H1 (cell line): ENCODE measurements at regions not wholly inside any gene's neighbourhood (a gene's known extent, or its start where the extent isn't known, plus 50 kb on each side); places are given as distances from the start of the nearest gene placed in this dataset.

Experiments used
- CTCF ChIA-PET: fragments of 300-600 bp; sonication (Branson Sonifier 250); formaldehyde crosslinking; loops from one replicate; lab custom pipeline; 2021; ENCODE audit not compliant: partially characterized antibody; lab: Charles Lee
- POLR2A ChIA-PET: fragments of 300-600 bp; sonication (Branson Sonifier 250); formaldehyde crosslinking; loops from one replicate; lab custom pipeline; 2021; ENCODE audit warnings: inconsistent platforms; ENCODE audit not compliant: partially characterized antibody; lab: Charles Lee
- DNase-seq, 2 experiments: peaks; one replicate each; pipeline versions ENCODE4 v3.0.0 to v3.0.0-alpha.2; 2010 to 2022; ENCODE audit warnings: low spot score in 2 of 2, low read depth in 1 of 2, mixed read lengths in 1 of 2
- FAIRE-seq: peaks from 2 replicates; lab custom pipeline; 2011; peaks lifted over from hg19 to GRCh38; lab: Jason Lieb, UNC
- H2AFZ ChIP-seq: 2 replicates; pipeline ENCODE4 v1.8.1; 2012; ENCODE audit warnings: low read length, inconsistent platforms
- H2AK5ac ChIP-seq: 2 replicates; pipeline ENCODE4 v1.6.1; 2013; ENCODE audit warnings: low read depth, low read length
- H2BK120ac ChIP-seq: replicated peaks from 2 replicates; pipeline ENCODE3; 2013; ENCODE audit warnings: low read depth, low read length, inconsistent platforms
- H2BK12ac ChIP-seq: 2 replicates; pipeline ENCODE4 v1.6.1; 2013; ENCODE audit warnings: low read depth, low read length
- H2BK15ac ChIP-seq: 2 replicates; pipeline ENCODE4 v1.6.1; 2013; ENCODE audit warnings: low read length
- H2BK20ac ChIP-seq: 2 replicates; pipeline ENCODE4 v1.6.1; 2013; ENCODE audit warnings: low read length
- H2BK5ac ChIP-seq: 2 replicates; pipeline ENCODE4 v1.6.1; 2013; ENCODE audit warnings: low read depth, low read length
- H3K14ac ChIP-seq: 2 replicates; pipeline ENCODE4 v1.6.1; 2013; ENCODE audit warnings: inconsistent platforms; ENCODE audit not compliant: insufficient read length
- H3K18ac ChIP-seq: 2 replicates; pipeline ENCODE4 v1.6.1; 2013; ENCODE audit warnings: low read length; ENCODE audit errors: extremely low read depth
- H3K23ac ChIP-seq: 2 replicates; pipeline ENCODE4 v1.6.1; 2013; ENCODE audit warnings: inconsistent platforms; ENCODE audit not compliant: insufficient read length
- H3K23me2 ChIP-seq: 2 replicates; pipeline ENCODE4 v1.6.1; 2013; ENCODE audit warnings: low read depth, low read length
- H3K27ac ChIP-seq: 2 replicates; pipeline ENCODE4 v1.6.1; 2011; ENCODE audit warnings: low read depth, low read length, inconsistent platforms
- H3K27me3 ChIP-seq, 4 experiments: replicated peaks in 1 of 4; 1 replicate in 1 of 4; 2 replicates in 3 of 4; pipeline versions ENCODE4 v1.6.1 to v1.8.1; 2011 to 2013; ENCODE audit warnings: low read length in 3 of 4, mild to moderate bottlenecking in 3 of 4, inconsistent platforms in 2 of 4, mixed read lengths in 2 of 4, moderate library complexity in 1 of 4; ENCODE audit not compliant: control insufficient read depth in 3 of 4, insufficient read depth in 3 of 4; ENCODE audit errors: extremely low read depth in 1 of 4
- H3K36me3 ChIP-seq, 4 experiments: 2 replicates each; pipeline versions ENCODE4 v1.6.1 to v1.8.1; 2011 to 2013; ENCODE audit warnings: mild to moderate bottlenecking in 4 of 4, low read length in 3 of 4, moderate library complexity in 2 of 4, control low read depth in 1 of 4, inconsistent platforms in 1 of 4; ENCODE audit not compliant: insufficient read depth in 4 of 4, control insufficient read depth in 2 of 4
- H3K4ac ChIP-seq: replicated peaks from 2 replicates; pipeline ENCODE3; 2013; ENCODE audit warnings: low read length, low read depth, mixed read lengths, inconsistent platforms; ENCODE audit not compliant: insufficient read length
- H3K4me1 ChIP-seq, 4 experiments: replicated peaks in 1 of 4; 1 replicate in 1 of 4; 2 replicates in 3 of 4; pipeline versions ENCODE4 v1.6.1 to v1.8.1; 2011 to 2013; ENCODE audit warnings: low read length in 3 of 4, inconsistent platforms in 2 of 4, mixed read lengths in 1 of 4; ENCODE audit not compliant: insufficient read depth in 4 of 4, control insufficient read depth in 3 of 4
- H3K4me2 ChIP-seq, 2 experiments: 2 replicates each; pipeline versions ENCODE4 v1.6.1 to v1.8.1; 2011 to 2013; ENCODE audit warnings: low read depth in 2 of 2, low read length in 2 of 2, control low read depth in 1 of 2, inconsistent platforms in 1 of 2, mild to moderate bottlenecking in 1 of 2; ENCODE audit not compliant: insufficient read depth in 1 of 2
- H3K4me3 ChIP-seq, 4 experiments: fragments of 200-600, 300-600 bp in 1 of 4; sonication (generic), shearing (Covaris generic), sonication (Bioruptor Twin) in 1 of 4; 2 replicates each; pipeline versions ENCODE4 v1.5.1 to v1.8.1; 2011 to 2016; ENCODE audit warnings: low read length in 4 of 4, low read depth in 3 of 4, control low read depth in 2 of 4, inconsistent platforms in 2 of 4, mild to moderate bottlenecking in 2 of 4, mixed read lengths in 1 of 4, moderate library complexity in 1 of 4; ENCODE audit not compliant: insufficient read depth in 2 of 4; ENCODE audit errors: extremely low read depth in 1 of 4
- H3K56ac ChIP-seq: replicated peaks from 2 replicates; pipeline ENCODE3; 2013; ENCODE audit warnings: low read depth, mild to moderate bottlenecking, mixed read lengths, low read length, inconsistent platforms; ENCODE audit not compliant: insufficient read length
- H3K79me1 ChIP-seq: 2 replicates; pipeline ENCODE4 v1.6.1; 2013; ENCODE audit warnings: low read depth, low read length, control low read depth
- H3K79me2 ChIP-seq, 2 experiments: 2 replicates each; pipeline versions ENCODE4 v1.6.1 to v1.8.1; 2012 to 2013; ENCODE audit warnings: low read length in 2 of 2, mild to moderate bottlenecking in 2 of 2, inconsistent platforms in 1 of 2; ENCODE audit not compliant: insufficient read depth in 2 of 2, control insufficient read depth in 1 of 2
- H3K9ac ChIP-seq, 4 experiments: replicated peaks in 1 of 4; 1 replicate in 1 of 4; 2 replicates in 3 of 4; pipeline versions ENCODE4 v1.6.1 to v1.8.1; 2011 to 2013; ENCODE audit warnings: low read depth in 3 of 4, low read length in 3 of 4, control low read depth in 2 of 4, mild to moderate bottlenecking in 2 of 4, moderate library complexity in 2 of 4, inconsistent platforms in 1 of 4; ENCODE audit errors: extremely low read depth in 1 of 4
- H3K9me3 ChIP-seq, 2 experiments: 2 replicates each; pipeline versions ENCODE4 v1.6.1 to v1.8.1; 2012 to 2013; ENCODE audit warnings: mild to moderate bottlenecking in 2 of 2, moderate library complexity in 2 of 2, control low read depth in 1 of 2, inconsistent platforms in 1 of 2, low read depth in 1 of 2, low read length in 1 of 2, mixed read lengths in 1 of 2; ENCODE audit not compliant: insufficient read depth in 2 of 2
- H4K20me1 ChIP-seq, 2 experiments: replicated peaks in 1 of 2; 2 replicates each; pipeline versions ENCODE3 to v1.8.1; 2011 to 2013; ENCODE audit warnings: inconsistent platforms in 2 of 2, low read length in 2 of 2, mild to moderate bottlenecking in 1 of 2; ENCODE audit not compliant: insufficient read depth in 2 of 2, control insufficient read depth in 1 of 2
- H4K5ac ChIP-seq: 2 replicates; pipeline ENCODE4 v1.6.1; 2013; ENCODE audit warnings: low read length, low read depth, mixed read lengths, inconsistent platforms; ENCODE audit not compliant: insufficient read length
- H4K8ac ChIP-seq: 2 replicates; pipeline ENCODE4 v1.8.0; 2013; ENCODE audit warnings: mild to moderate bottlenecking, moderate library complexity, low read length, inconsistent platforms; ENCODE audit not compliant: insufficient read depth; ENCODE audit errors: extremely low read depth
- H4K91ac ChIP-seq: replicated peaks from 2 replicates; pipeline ENCODE3; 2013; ENCODE audit warnings: low read length, mixed read lengths, inconsistent platforms; ENCODE audit not compliant: insufficient read length
- NANOG ChIP-seq: IDR thresholded peaks from 2 replicates; pipeline ENCODE4 v1.6.1; 2011; ENCODE audit warnings: low read length, low read depth, mild to moderate bottlenecking, inconsistent platforms; ENCODE audit not compliant: insufficient read depth, poor library complexity, severe bottlenecking
- POLR2AphosphoS5 ChIP-seq: IDR thresholded peaks from 2 replicates; pipeline ENCODE4 v1.6.1; 2011; ENCODE audit warnings: low read depth, low read length
- WGBS, 2 experiments: shearing (Covaris generic) in 1 of 2; methylation state at CpG; one replicate each; pipeline versions ENCODE4 v1.1.6 to v1.1.7; 2013 to 2015; ENCODE audit warnings: low lambda C conversion rate in 2 of 2, mixed read lengths in 2 of 2, inconsistent platforms in 1 of 2, low coverage in 1 of 2, missing lambda C conversion rate in 1 of 2; ENCODE audit not compliant: insufficient replicate concordance in 2 of 2, insufficient coverage in 1 of 2, insufficient read length in 1 of 2; ENCODE audit errors: extremely low coverage in 1 of 2, missing lambda C conversion rate in 1 of 2; 5-methylcytosine and 5-hydroxymethylcytosine counted together
- TF ChIP-seq, protein P1 (sequence below), 3 experiments: IDR thresholded peaks; 1 replicate in 2 of 3; 2 replicates in 1 of 3; pipeline versions ENCODE4 v1.5.1 to v1.6.1; 2011; ENCODE audit warnings: low read length in 3 of 3, mild to moderate bottlenecking in 3 of 3, inconsistent platforms in 2 of 3, low read depth in 1 of 3, moderate library complexity in 1 of 3; ENCODE audit not compliant: insufficient read depth in 1 of 3; ENCODE audit errors: control extremely low read depth in 1 of 3

DNA sequence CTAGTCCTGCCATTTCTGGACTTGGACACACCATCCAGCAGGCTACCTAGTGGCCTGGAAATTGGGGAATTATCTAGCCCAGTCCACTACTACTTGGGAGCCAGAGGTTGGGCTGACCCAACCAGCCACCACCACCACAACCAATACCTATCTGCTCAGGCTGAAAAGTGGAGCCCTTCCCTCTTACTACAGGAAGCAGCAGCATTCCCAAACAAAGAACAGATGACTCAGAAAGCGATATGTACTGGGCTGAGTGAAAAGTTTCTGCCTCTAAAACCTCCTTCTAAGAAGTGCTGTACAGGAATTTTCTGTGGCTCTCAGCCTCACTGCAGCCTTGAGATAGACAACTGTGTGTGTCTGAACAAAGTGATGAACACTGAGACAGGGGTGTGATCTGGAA is 279.4 kb downstream of the CDH10 start:
- no peak overlapping the region for H3K18ac ChIP-seq
- no peak overlapping the region for H3K9ac ChIP-seq
- no peaks in the 10 kb centered on the region for H3K79me1 ChIP-seq
- ChIA-PET POLR2A (no interaction called here), CTCF (no interaction called here)
- no peak overlapping the region for H2BK20ac ChIP-seq
- no peak overlapping the region for H2BK5ac ChIP-seq
- H4K8ac ChIP-seq: no peak overlapping the region
- H3K4me1 ChIP-seq: no peaks in the 10 kb centered on the region
- H3K9me3 ChIP-seq: no peaks in the 10 kb centered on the region
- H2BK15ac ChIP-seq: no peak overlapping the region
- H3K27ac ChIP-seq: no peak overlapping the region
- no peaks in the 10 kb centered on the region for H3K23me2 ChIP-seq
- WGBS, 2 experiments: 100% methylated on average over 1 of the region's 1 CpG; no CpG with 5 or more reads in 1 of the 2 experiments
- H3K4ac ChIP-seq: peak overlapping the region; percentile 53
- H3K36me3 ChIP-seq: no peaks in the 10 kb centered on the region
- H4K91ac ChIP-seq: no peak overlapping the region
- H4K20me1 ChIP-seq: no peaks in the 10 kb centered on the region
- no peak overlapping the region for H2AK5ac ChIP-seq
- no peak overlapping the region for H3K14ac ChIP-seq
- DNase-seq (no peak), FAIRE-seq (no peak)
- H2AFZ ChIP-seq: peak overlapping the region; percentile 65
- TF ChIP-seq, protein P1, sequence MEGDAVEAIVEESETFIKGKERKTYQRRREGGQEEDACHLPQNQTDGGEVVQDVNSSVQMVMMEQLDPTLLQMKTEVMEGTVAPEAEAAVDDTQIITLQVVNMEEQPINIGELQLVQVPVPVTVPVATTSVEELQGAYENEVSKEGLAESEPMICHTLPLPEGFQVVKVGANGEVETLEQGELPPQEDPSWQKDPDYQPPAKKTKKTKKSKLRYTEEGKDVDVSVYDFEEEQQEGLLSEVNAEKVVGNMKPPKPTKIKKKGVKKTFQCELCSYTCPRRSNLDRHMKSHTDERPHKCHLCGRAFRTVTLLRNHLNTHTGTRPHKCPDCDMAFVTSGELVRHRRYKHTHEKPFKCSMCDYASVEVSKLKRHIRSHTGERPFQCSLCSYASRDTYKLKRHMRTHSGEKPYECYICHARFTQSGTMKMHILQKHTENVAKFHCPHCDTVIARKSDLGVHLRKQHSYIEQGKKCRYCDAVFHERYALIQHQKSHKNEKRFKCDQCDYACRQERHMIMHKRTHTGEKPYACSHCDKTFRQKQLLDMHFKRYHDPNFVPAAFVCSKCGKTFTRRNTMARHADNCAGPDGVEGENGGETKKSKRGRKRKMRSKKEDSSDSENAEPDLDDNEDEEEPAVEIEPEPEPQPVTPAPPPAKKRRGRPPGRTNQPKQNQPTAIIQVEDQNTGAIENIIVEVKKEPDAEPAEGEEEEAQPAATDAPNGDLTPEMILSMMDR (IDR thresholded peaks at IDR 0.05; ENCODE audit: control extremely low read depth in 1 of 3, insufficient read depth in 1 of 3, low read depth in 1 of 3, low read length in 3 of 3): no peak
- TF ChIP-seq POLR2AphosphoS5: no peak
- TF ChIP-seq NANOG: no peak
- no peak overlapping the region for H4K5ac ChIP-seq
- H3K56ac ChIP-seq: no peak overlapping the region
- H3K4me3 ChIP-seq: no peak overlapping the region
- H3K27me3 ChIP-seq: no peaks in the 10 kb centered on the region
- H2BK12ac ChIP-seq: no peak overlapping the region
- H3K23ac ChIP-seq: no peak overlapping the region
- H2BK120ac ChIP-seq: no peak overlapping the region
- no peak overlapping the region for H3K4me2 ChIP-seq
- H3K79me2 ChIP-seq: no peaks in the 10 kb centered on the region
